T-cell (primary cell): ENCODE measurements at regions not wholly inside any gene's neighbourhood (a gene's known extent, or its start where the extent isn't known, plus 50 kb on each side); places are given as distances from the start of the nearest gene placed in this dataset.

Experiments used
- ATAC-seq, 4 experiments: fragments of 200-7000 bp in 3 of 4; fragments of 150-1000 bp in 1 of 4; cut with Tn5 transposase; replicated peaks in 1 of 4; 1 replicate in 3 of 4; 2 replicates in 1 of 4; pipeline ENCODE4 v1.10.0; 2021; ENCODE audit warnings: moderate library complexity in 3 of 4, mild to moderate bottlenecking in 2 of 4, moderate number of reproducible peaks in 1 of 4
- CTCF ChIA-PET, 2 donors: fragments of 300-600 bp; sonication (Branson Sonifier 250); formaldehyde crosslinking; loops; one replicate each; lab custom pipeline; 2022; ENCODE audit warnings: antibody characterized with exemption in 2 of 2; lab: Charles Lee
- POLR2A ChIA-PET, 2 donors: fragments of 300-600 bp; sonication (Branson Sonifier 250); formaldehyde crosslinking; loops; one replicate each; lab custom pipeline; 2022; ENCODE audit warnings: antibody characterized with exemption in 2 of 2; lab: Charles Lee
- DNase-seq, 35 experiments: peaks; one replicate each; pipeline versions ENCODE4 v3.0.0 to v3.0.0-alpha.2; 2013 to 2023
- H3K27ac ChIP-seq: one replicate; pipeline ENCODE4 v1.5.1; 2013; ENCODE audit warnings: low read length
- H3K27me3 ChIP-seq, 2 experiments: replicated peaks in 1 of 2; 1 replicate in 1 of 2; 2 replicates in 1 of 2; pipeline versions ENCODE4 v1.6.1 to v1.7.0; 2013; ENCODE audit warnings: low read length in 1 of 2, mixed read lengths in 1 of 2; ENCODE audit not compliant: control insufficient read depth in 2 of 2, insufficient read depth in 2 of 2; ENCODE audit errors: extremely low read depth in 1 of 2
- H3K36me3 ChIP-seq, 2 donors: 1 replicate in 1 of 2; 2 replicates in 1 of 2; pipeline versions ENCODE4 v1.6.1 to v1.7.0; 2013; ENCODE audit warnings: low read length in 1 of 2; ENCODE audit not compliant: control insufficient read depth in 2 of 2, insufficient read depth in 1 of 2; ENCODE audit errors: extremely low read depth in 1 of 2
- H3K4me1 ChIP-seq, 2 experiments: 1 replicate in 1 of 2; 2 replicates in 1 of 2; pipeline versions ENCODE4 v1.6.1 to v1.7.0; 2013; ENCODE audit warnings: low read length in 2 of 2, mixed read lengths in 1 of 2; ENCODE audit not compliant: insufficient read depth in 2 of 2, control insufficient read depth in 1 of 2; ENCODE audit errors: extremely low read depth in 1 of 2
- H3K4me3 ChIP-seq, 2 donors: 1 replicate in 1 of 2; 2 replicates in 1 of 2; pipeline versions ENCODE4 v1.5.1 to v1.7.0; 2013; ENCODE audit warnings: mild to moderate bottlenecking in 2 of 2, low read length in 1 of 2, moderate library complexity in 1 of 2; ENCODE audit not compliant: control insufficient read depth in 1 of 2; ENCODE audit errors: extremely low read depth in 1 of 2
- H3K9me3 ChIP-seq: 2 replicates; pipeline ENCODE4 v1.7.0; 2013
- H3K27ac Mint-ChIP-seq, 2 donors: one replicate each; pipeline ENCODE4 v1.8.0; 2020 to 2021; ENCODE audit warnings: mild to moderate bottlenecking in 2 of 2, mixed read lengths in 2 of 2
- H3K27me3 Mint-ChIP-seq, 2 donors: one replicate each; pipeline ENCODE4 v1.8.0; 2021 to 2022; ENCODE audit warnings: mixed read lengths in 2 of 2
- H3K36me3 Mint-ChIP-seq: one replicate; pipeline ENCODE4 v1.8.0; 2021; ENCODE audit warnings: mixed read lengths
- H3K4me1 Mint-ChIP-seq, 3 donors: one replicate each; pipeline ENCODE4 v1.8.0; 2020 to 2022; ENCODE audit warnings: mixed read lengths in 3 of 3, mild to moderate bottlenecking in 1 of 3
- H3K4me3 Mint-ChIP-seq, 3 donors: one replicate each; pipeline ENCODE4 v1.8.0; 2020 to 2022; ENCODE audit warnings: mild to moderate bottlenecking in 3 of 3, mixed read lengths in 3 of 3, moderate library complexity in 3 of 3
- H3K9me3 Mint-ChIP-seq, 3 donors: one replicate each; pipeline ENCODE4 v1.8.0; 2020 to 2022; ENCODE audit warnings: mixed read lengths in 3 of 3
- WGBS: methylation state at CpG from one replicate; pipeline ENCODE4 v1.1.5; 2013; ENCODE audit warnings: missing lambda C conversion rate; ENCODE audit not compliant: insufficient coverage; 5-methylcytosine and 5-hydroxymethylcytosine counted together

DNA sequence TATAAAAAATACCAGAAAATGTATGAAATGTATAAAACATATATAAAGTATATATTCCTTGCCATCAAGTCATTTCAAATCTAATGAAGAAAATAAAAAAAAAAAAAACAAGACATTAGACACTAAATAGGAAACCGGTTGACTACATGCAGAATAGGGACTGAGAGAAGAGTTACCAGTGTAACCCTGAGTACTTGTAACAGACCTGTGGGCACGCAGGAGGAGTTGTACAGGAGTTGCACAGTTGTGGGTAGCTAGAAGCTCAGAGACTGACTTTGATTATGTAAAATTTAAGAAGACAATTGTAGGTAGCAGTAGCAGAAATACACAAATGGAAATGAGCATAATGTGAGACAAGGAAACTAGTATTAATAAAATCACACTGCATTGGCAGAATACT lies 112.4 kb upstream of the DST start:
- POLR2A ChIA-PET = no interaction called here
- 80% methylated on average over 1 of the region's 2 CpGs for WGBS
- H3K27me3 Mint-ChIP-seq = no peaks in the 10 kb centered on the region

GRCh38 chr6:56753811-56754210 lies 111.1 kb upstream of the DST start:
- no peak overlapping the region for H3K27ac ChIP-seq
- H3K36me3 ChIP-seq = no peaks in the 10 kb centered on the region
- H3K9me3 ChIP-seq = no peaks in the 10 kb centered on the region
- H3K27me3 ChIP-seq = peaks cover 0 to 2% of the 10 kb centered on the region in 2 experiments
- Mint-ChIP-seq H3K36me3 (no peaks in the 10 kb centered on the region), H3K27ac (no peak overlapping the region), H3K9me3 (no peaks in the 10 kb centered on the region), H3K4me1 (no peaks in the 10 kb centered on the region), H3K4me3 (no peak overlapping the region), H3K27me3 (no peaks in the 10 kb centered on the region)
- no peak for ATAC-seq
- CTCF ChIA-PET = interaction anchor here in 1 of 2 donors (0.5 kb wide), 1 partner anchor 126 kb away, joined by 3 read pairs; no protein-coding TSS in a partner anchor
- POLR2A ChIA-PET = no interaction called here
- no peaks in the 10 kb centered on the region for H3K4me1 ChIP-seq
- no peak for DNase-seq
- H3K4me3 ChIP-seq = no peak overlapping the region
- no CpG with 5 or more reads among the region's 1 CpG for WGBS

More for the DNA sequence above, 112.4 kb upstream of the DST start:
- Mint-ChIP-seq H3K27ac (no peak overlapping the region), H3K4me3 (no peak overlapping the region), H3K36me3 (no peaks in the 10 kb centered on the region), H3K4me1 (no peaks in the 10 kb centered on the region), H3K9me3 (no peaks in the 10 kb centered on the region)
- ATAC-seq (no peak), DNase-seq (no peak)
- Histone ChIP-seq H3K9me3 (no peaks in the 10 kb centered on the region), H3K27me3 (no peaks in the 10 kb centered on the region), H3K36me3 (no peaks in the 10 kb centered on the region), H3K27ac (no peak overlapping the region), H3K4me3 (no peak overlapping the region), H3K4me1 (no peaks in the 10 kb centered on the region)
- CTCF ChIA-PET = interaction anchor here in 1 of 2 donors (0.5 kb wide), 1 partner anchor 54 kb away, joined by 4 read pairs; no protein-coding TSS in a partner anchor

DNA sequence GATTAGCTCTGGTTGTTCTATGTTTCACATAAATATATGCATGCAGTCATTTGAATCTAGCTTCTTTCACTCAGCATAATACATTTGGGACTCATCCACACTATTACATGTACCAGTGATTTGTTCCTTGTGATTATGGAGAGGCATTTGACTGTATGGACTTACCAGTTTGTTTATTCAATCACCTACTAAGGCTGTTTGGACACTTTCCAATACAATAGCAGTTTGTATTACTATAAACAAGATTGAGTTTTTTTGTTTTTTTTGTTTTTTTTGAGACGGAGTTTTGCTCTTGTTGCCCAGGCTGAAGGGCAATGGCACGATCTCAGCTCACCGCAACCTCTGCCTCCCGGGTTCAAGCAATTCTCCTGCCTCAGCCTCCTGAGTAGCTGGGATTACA lies 109.8 kb upstream of the DST start:
- POLR2A ChIA-PET = no interaction called here

GRCh38 chr6:56752009-56752408 lies 109.3 kb upstream of the DST start:
- Histone ChIP-seq H3K4me1 (no peaks in the 10 kb centered on the region), H3K36me3 (no peaks in the 10 kb centered on the region), H3K27me3 (peaks cover 0 to 2% of the 10 kb centered on the region in 2 experiments), H3K9me3 (no peaks in the 10 kb centered on the region), H3K27ac (no peak overlapping the region), H3K4me3 (no peak overlapping the region)
- ATAC-seq = no peak
- POLR2A ChIA-PET = no interaction called here
- Mint-ChIP-seq H3K4me3 (no peak overlapping the region), H3K9me3 (no peaks in the 10 kb centered on the region), H3K27me3 (no peaks in the 10 kb centered on the region), H3K27ac (no peak overlapping the region), H3K36me3 (no peaks in the 10 kb centered on the region), H3K4me1 (no peaks in the 10 kb centered on the region)
- CTCF ChIA-PET = interaction anchor here in 1 of 2 donors (1.2 kb wide), 1 partner anchor 10 kb away, joined by 6 read pairs; no protein-coding TSS in a partner anchor
- DNase-seq = no peak

More for the DNA sequence above, 109.8 kb upstream of the DST start:
- H3K4me3 ChIP-seq = no peak overlapping the region
- H3K27ac ChIP-seq = no peak overlapping the region
- no peak for DNase-seq
- no CpG with 5 or more reads among the region's 4 CpGs for WGBS
- H3K9me3 ChIP-seq = no peaks in the 10 kb centered on the region
- Mint-ChIP-seq H3K9me3 (no peaks in the 10 kb centered on the region), H3K27ac (no peak overlapping the region), H3K4me3 (no peak overlapping the region), H3K36me3 (no peaks in the 10 kb centered on the region), H3K4me1 (no peaks in the 10 kb centered on the region), H3K27me3 (no peaks in the 10 kb centered on the region)
- CTCF ChIA-PET = no interaction called here
- no peaks in the 10 kb centered on the region for H3K36me3 ChIP-seq
- ATAC-seq = no peak
- H3K27me3 ChIP-seq = peaks cover 0 to 2% of the 10 kb centered on the region in 2 experiments
- H3K4me1 ChIP-seq = no peaks in the 10 kb centered on the region

DNA sequence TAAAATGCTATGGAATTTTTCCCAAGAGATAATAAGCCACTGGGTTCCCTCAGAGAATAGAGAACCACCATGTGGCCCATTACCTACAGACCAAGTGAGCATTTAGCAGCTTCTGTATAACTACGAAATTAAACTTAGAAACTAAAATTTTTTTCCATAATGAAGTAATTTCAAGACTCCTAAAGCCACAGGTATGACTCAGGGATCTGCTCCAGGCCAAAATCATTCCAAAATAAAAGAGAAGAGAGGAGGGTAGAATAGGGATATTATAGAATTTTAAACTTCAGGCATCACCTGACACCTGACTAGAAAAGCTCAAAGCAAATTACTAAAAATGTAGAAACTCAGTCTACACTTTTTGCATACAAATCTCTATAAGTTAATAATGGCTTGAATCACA lies 108.9 kb upstream of the DST start:
- Mint-ChIP-seq H3K4me3 (no peak overlapping the region), H3K27me3 (no peaks in the 10 kb centered on the region), H3K9me3 (no peaks in the 10 kb centered on the region), H3K36me3 (no peaks in the 10 kb centered on the region), H3K4me1 (no peaks in the 10 kb centered on the region), H3K27ac (no peak overlapping the region)
- CTCF ChIA-PET = interaction anchor here in 1 of 2 donors (0.6 to 1.2 kb wide), 2 partner anchors 10 to 151 kb away, joined by 3 to 6 read pairs; no protein-coding TSS in a partner anchor
- Histone ChIP-seq H3K27me3 (peaks cover 0 to 2% of the 10 kb centered on the region in 2 experiments), H3K27ac (no peak overlapping the region), H3K9me3 (no peaks in the 10 kb centered on the region), H3K4me1 (no peaks in the 10 kb centered on the region), H3K36me3 (no peaks in the 10 kb centered on the region), H3K4me3 (no peak overlapping the region)
- no peak for DNase-seq
- WGBS = no CpG with 5 or more reads among the region's 1 CpG
- ATAC-seq = no peak
- POLR2A ChIA-PET = no interaction called here

GRCh38 chr6:56750686-56751085 lies 108.0 kb upstream of the DST start:
- Mint-ChIP-seq H3K27me3 (no peaks in the 10 kb centered on the region), H3K4me1 (no peaks in the 10 kb centered on the region), H3K27ac (no peak overlapping the region), H3K36me3 (no peaks in the 10 kb centered on the region), H3K4me3 (no peak overlapping the region), H3K9me3 (no peaks in the 10 kb centered on the region)
- no peaks in the 10 kb centered on the region for H3K9me3 ChIP-seq
- ATAC-seq = no peak
- no peaks in the 10 kb centered on the region for H3K4me1 ChIP-seq
- no peak for DNase-seq
- no peak overlapping the region for H3K4me3 ChIP-seq
- no peaks in the 10 kb centered on the region for H3K36me3 ChIP-seq
- POLR2A ChIA-PET = no interaction called here
- peaks cover 0 to 2% of the 10 kb centered on the region in 2 experiments for H3K27me3 ChIP-seq
- CTCF ChIA-PET = interaction anchor here in 1 of 2 donors (0.6 to 1.2 kb wide), 2 partner anchors 11 to 152 kb away, joined by 3 to 6 read pairs; no protein-coding TSS in a partner anchor
- H3K27ac ChIP-seq = no peak overlapping the region
